ENCODE measurements at regions not wholly inside any gene's neighbourhood (a gene's known extent, or its start where the extent isn't known, plus 50 kb on each side); places are given as distances from the start of the nearest gene placed in this dataset.

GRCh38 chr5:71809446-71809845 is 90.4 kb downstream of the CARTPT start:
- Histone ChIP-seq H3K9me1 (ENCODE audit: control insufficient read depth, extremely low read depth, insufficient read depth, low read length) (no peaks in the 10 kb centered on the region), H3K79me2 (ENCODE audit: control insufficient read depth, insufficient read depth, low read length) (no peaks in the 10 kb centered on the region), H3K27ac (ENCODE audit: control insufficient read depth, insufficient read depth, low read length) (no peak overlapping the region), H2AFZ (ENCODE audit: control insufficient read depth, low read length) (no peak overlapping the region), H4K20me1 (ENCODE audit: control insufficient read depth, extremely low read depth, insufficient read depth, low read length) (no peaks in the 10 kb centered on the region), H3K9ac (ENCODE audit: control insufficient read depth, extremely low read depth, insufficient read depth, low read length) (no peak overlapping the region), H3K4me2 (ENCODE audit: control insufficient read depth, extremely low read depth, insufficient read depth, low read depth, low read length) (no peak overlapping the region), H3K27me3 (ENCODE audit: control insufficient read depth, extremely low read depth, insufficient read depth, low read length) (no peaks in the 10 kb centered on the region), H3K9me3 (ENCODE audit: control insufficient read depth, low read depth, low read length) (no peaks in the 10 kb centered on the region), H3K4me3 (ENCODE audit: control insufficient read depth in 2 of 3, extremely low read depth in 1 of 3, insufficient read depth in 2 of 3, low read depth in 1 of 3, low read length in 3 of 3) (no peak overlapping the region), H3K4me1 (ENCODE audit: control insufficient read depth, extremely low read depth, insufficient read depth, low read length) (peaks cover 13% of the 10 kb centered on the region), H3K36me3 (ENCODE audit: control insufficient read depth in 2 of 2, extremely low read depth in 1 of 2, insufficient read depth in 2 of 2, low read length in 2 of 2) (no peaks in the 10 kb centered on the region)
- TF ChIP-seq EZH2 (IDR thresholded peaks at IDR 0.05; ENCODE audit: low read length), result no peak
- FAIRE-seq (no peak), DNase-seq (ENCODE audit: low read depth, low spot score) (no peak)
- dilution Hi-C loops (cut with MboI; ENCODE audit: extremely low pct_ligation_motif_present, low sequenced_read_pairs), result no loop called here

GRCh38 chr5:71810023-71810422 is 90.9 kb downstream of the CARTPT start:
- H3K36me3 ChIP-seq (ENCODE audit: control insufficient read depth in 2 of 2, extremely low read depth in 1 of 2, insufficient read depth in 2 of 2, low read length in 2 of 2), result no peaks in the 10 kb centered on the region
- peak overlapping the region; percentile 24 for H2AFZ ChIP-seq (ENCODE audit: control insufficient read depth, low read length)
- H3K4me1 ChIP-seq (ENCODE audit: control insufficient read depth, extremely low read depth, insufficient read depth, low read length), result peaks cover 13% of the 10 kb centered on the region
- no peak overlapping the region for H3K4me2 ChIP-seq (ENCODE audit: control insufficient read depth, extremely low read depth, insufficient read depth, low read depth, low read length)
- TF ChIP-seq, protein P1, sequence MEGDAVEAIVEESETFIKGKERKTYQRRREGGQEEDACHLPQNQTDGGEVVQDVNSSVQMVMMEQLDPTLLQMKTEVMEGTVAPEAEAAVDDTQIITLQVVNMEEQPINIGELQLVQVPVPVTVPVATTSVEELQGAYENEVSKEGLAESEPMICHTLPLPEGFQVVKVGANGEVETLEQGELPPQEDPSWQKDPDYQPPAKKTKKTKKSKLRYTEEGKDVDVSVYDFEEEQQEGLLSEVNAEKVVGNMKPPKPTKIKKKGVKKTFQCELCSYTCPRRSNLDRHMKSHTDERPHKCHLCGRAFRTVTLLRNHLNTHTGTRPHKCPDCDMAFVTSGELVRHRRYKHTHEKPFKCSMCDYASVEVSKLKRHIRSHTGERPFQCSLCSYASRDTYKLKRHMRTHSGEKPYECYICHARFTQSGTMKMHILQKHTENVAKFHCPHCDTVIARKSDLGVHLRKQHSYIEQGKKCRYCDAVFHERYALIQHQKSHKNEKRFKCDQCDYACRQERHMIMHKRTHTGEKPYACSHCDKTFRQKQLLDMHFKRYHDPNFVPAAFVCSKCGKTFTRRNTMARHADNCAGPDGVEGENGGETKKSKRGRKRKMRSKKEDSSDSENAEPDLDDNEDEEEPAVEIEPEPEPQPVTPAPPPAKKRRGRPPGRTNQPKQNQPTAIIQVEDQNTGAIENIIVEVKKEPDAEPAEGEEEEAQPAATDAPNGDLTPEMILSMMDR (optimal IDR thresholded peaks at IDR 0.05 in 1 of 3, IDR thresholded peaks at IDR 0.05 in 1 of 3, conservative IDR thresholded peaks at IDR 0.05 in 1 of 3; ENCODE audit: extremely low read depth in 1 of 3, insufficient read depth in 2 of 3, low read length in 3 of 3), result no peak
- no peak for TF ChIP-seq EZH2 (IDR thresholded peaks at IDR 0.05; ENCODE audit: low read length)
- H3K4me3 ChIP-seq (ENCODE audit: control insufficient read depth in 2 of 3, extremely low read depth in 1 of 3, insufficient read depth in 2 of 3, low read depth in 1 of 3, low read length in 3 of 3), result no peak overlapping the region
- H3K79me2 ChIP-seq (ENCODE audit: control insufficient read depth, insufficient read depth, low read length), result no peaks in the 10 kb centered on the region
- H4K20me1 ChIP-seq (ENCODE audit: control insufficient read depth, extremely low read depth, insufficient read depth, low read length), result no peaks in the 10 kb centered on the region
- H3K9ac ChIP-seq (ENCODE audit: control insufficient read depth, extremely low read depth, insufficient read depth, low read length), result no peak overlapping the region
- no peak overlapping the region for H3K27ac ChIP-seq (ENCODE audit: control insufficient read depth, insufficient read depth, low read length)
- FAIRE-seq, result no peak
- DNase-seq (ENCODE audit: low read depth, low spot score), result no peak
- H3K9me1 ChIP-seq (ENCODE audit: control insufficient read depth, extremely low read depth, insufficient read depth, low read length), result no peaks in the 10 kb centered on the region
- dilution Hi-C loops (cut with MboI; ENCODE audit: extremely low pct_ligation_motif_present, low sequenced_read_pairs), result no loop called here
- H3K9me3 ChIP-seq (ENCODE audit: control insufficient read depth, low read depth, low read length), result no peaks in the 10 kb centered on the region
- H3K27me3 ChIP-seq (ENCODE audit: control insufficient read depth, extremely low read depth, insufficient read depth, low read length), result no peaks in the 10 kb centered on the region

GRCh38 chr5:71810471-71811195 is 91.6 kb downstream of the CARTPT start:
- TF ChIP-seq EZH2 (IDR thresholded peaks at IDR 0.05; ENCODE audit: low read length), result no peak
- TF ChIP-seq, protein P1 (optimal IDR thresholded peaks at IDR 0.05 in 1 of 3, IDR thresholded peaks at IDR 0.05 in 1 of 3, conservative IDR thresholded peaks at IDR 0.05 in 1 of 3; ENCODE audit: extremely low read depth in 1 of 3, insufficient read depth in 2 of 3, low read length in 3 of 3), result peak in 1 of 3 experiments; percentile 35
- H3K79me2 ChIP-seq (ENCODE audit: control insufficient read depth, insufficient read depth, low read length), result no peaks in the 10 kb centered on the region
- no peak overlapping the region for H3K4me3 ChIP-seq (ENCODE audit: control insufficient read depth in 2 of 3, extremely low read depth in 1 of 3, insufficient read depth in 2 of 3, low read depth in 1 of 3, low read length in 3 of 3)
- no peaks in the 10 kb centered on the region for H3K9me3 ChIP-seq (ENCODE audit: control insufficient read depth, low read depth, low read length)
- H4K20me1 ChIP-seq (ENCODE audit: control insufficient read depth, extremely low read depth, insufficient read depth, low read length), result no peaks in the 10 kb centered on the region
- no peaks in the 10 kb centered on the region for H3K36me3 ChIP-seq (ENCODE audit: control insufficient read depth in 2 of 2, extremely low read depth in 1 of 2, insufficient read depth in 2 of 2, low read length in 2 of 2)
- no peaks in the 10 kb centered on the region for H3K9me1 ChIP-seq (ENCODE audit: control insufficient read depth, extremely low read depth, insufficient read depth, low read length)
- no peak overlapping the region for H3K9ac ChIP-seq (ENCODE audit: control insufficient read depth, extremely low read depth, insufficient read depth, low read length)
- H3K27me3 ChIP-seq (ENCODE audit: control insufficient read depth, extremely low read depth, insufficient read depth, low read length), result no peaks in the 10 kb centered on the region
- no peak overlapping the region for H3K27ac ChIP-seq (ENCODE audit: control insufficient read depth, insufficient read depth, low read length)
- DNase-seq (ENCODE audit: low read depth, low spot score), result no peak
- H2AFZ ChIP-seq (ENCODE audit: control insufficient read depth, low read length), result peak overlapping the region; percentile 4
- H3K4me2 ChIP-seq (ENCODE audit: control insufficient read depth, extremely low read depth, insufficient read depth, low read depth, low read length), result peak overlapping the region; percentile 44
- dilution Hi-C loops (cut with MboI; ENCODE audit: extremely low pct_ligation_motif_present, low sequenced_read_pairs), result no loop called here
- FAIRE-seq, result peak; percentile 67
- peaks cover 13% of the 10 kb centered on the region for H3K4me1 ChIP-seq (ENCODE audit: control insufficient read depth, extremely low read depth, insufficient read depth, low read length)
